ENCODE measurements at regions not wholly inside any gene's neighbourhood (a gene's known extent, or its start where the extent isn't known, plus 50 kb on each side); places are given as distances from the start of the nearest gene placed in this dataset.

DNA sequence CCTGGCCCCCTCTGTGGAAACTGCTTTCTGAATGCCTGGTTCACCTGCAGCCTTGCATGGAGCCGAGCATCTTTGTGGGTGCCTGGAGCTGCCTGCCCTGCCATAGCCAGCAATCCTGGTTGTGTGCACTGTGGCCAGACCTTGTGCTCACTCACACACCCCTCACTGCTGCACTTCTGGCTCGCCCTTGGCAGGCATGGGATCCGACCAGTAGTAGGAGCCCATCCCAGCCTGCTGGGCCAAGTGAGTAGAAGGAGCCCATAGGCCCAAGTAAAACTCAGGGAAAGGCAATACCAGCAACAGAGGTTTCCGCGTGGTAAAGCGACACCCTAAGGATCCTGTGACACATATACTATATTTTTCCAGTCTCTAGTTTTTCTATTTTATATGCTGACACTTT, 270.0 kb upstream of the NAV3 start:
- intact Hi-C loops (cut with micrococcal nuclease; ENCODE audit: unreplicated experiment) (no loop called here), in situ Hi-C loops (cut with HindIII; ENCODE audit: low pct_unique_long_range_greater_than_20kb, low sequenced_read_pairs) (no loop called here)
- H3K27ac ChIP-seq (ENCODE audit: low read length) = no peak overlapping the region
- TF ChIP-seq SIN3A (IDR thresholded peaks at IDR 0.05; ENCODE audit: borderline replicate concordance, insufficient read depth, low read depth, low read length) (no peak), POLR2AphosphoS5 (IDR thresholded peaks at IDR 0.05; ENCODE audit: low read depth, low read length) (no peak), CTCF (IDR thresholded peaks at IDR 0.05) (no peak), REST (IDR thresholded peaks at IDR 0.05; ENCODE audit: insufficient read depth in 1 of 2, low read depth in 2 of 2, low read length in 1 of 2) (no peak), TCF7L2 (IDR thresholded peaks at IDR 0.05; ENCODE audit: low read depth, low read length) (no peak)
- no peak overlapping the region for H3K4me3 ChIP-seq (ENCODE audit: low read depth in 2 of 2, low read length in 2 of 2)
- H3K36me3 ChIP-seq (ENCODE audit: control insufficient read depth, insufficient read depth, low read length) = no peaks in the 10 kb centered on the region
- DNase-seq (ENCODE audit: low read depth, low spot score) = no peak
- ATAC-seq = no peak
- CTCF ChIA-PET = no interaction called here
- no peaks in the 10 kb centered on the region for H3K4me1 ChIP-seq (ENCODE audit: control insufficient read depth, insufficient read depth, low read length)
- H3K27me3 ChIP-seq (ENCODE audit: control insufficient read depth, insufficient read depth, low read length) = no peaks in the 10 kb centered on the region
- no peaks in the 10 kb centered on the region for H3K9me3 ChIP-seq (ENCODE audit: control insufficient read depth, insufficient read depth, low read depth, low read length)
- POLR2A ChIA-PET = no interaction called here
- BruUV-seq (replicated peaks) = no TSS peak

GRCh38 chr12:77559400-77560074, 271.2 kb upstream of the NAV3 start:
- Histone ChIP-seq H3K4me1 (ENCODE audit: control insufficient read depth, insufficient read depth, low read length) (no peaks in the 10 kb centered on the region), H3K27me3 (ENCODE audit: control insufficient read depth, insufficient read depth, low read length) (no peaks in the 10 kb centered on the region), H3K9me3 (ENCODE audit: control insufficient read depth, insufficient read depth, low read depth, low read length) (no peaks in the 10 kb centered on the region), H3K27ac (ENCODE audit: low read length) (no peak overlapping the region), H3K36me3 (ENCODE audit: control insufficient read depth, insufficient read depth, low read length) (no peaks in the 10 kb centered on the region), H3K4me3 (ENCODE audit: low read depth in 2 of 2, low read length in 2 of 2) (no peak overlapping the region)
- POLR2A ChIA-PET = no interaction called here
- intact Hi-C loops (cut with micrococcal nuclease; ENCODE audit: unreplicated experiment) = no loop called here
- no peak for DNase-seq (ENCODE audit: low read depth, low spot score)
- no peak for ATAC-seq
- BruUV-seq (replicated peaks) = no TSS peak
- TF ChIP-seq SIN3A (IDR thresholded peaks at IDR 0.05; ENCODE audit: borderline replicate concordance, insufficient read depth, low read depth, low read length) (no peak), TCF7L2 (IDR thresholded peaks at IDR 0.05; ENCODE audit: low read depth, low read length) (no peak), POLR2AphosphoS5 (IDR thresholded peaks at IDR 0.05; ENCODE audit: low read depth, low read length) (no peak), REST (IDR thresholded peaks at IDR 0.05; ENCODE audit: insufficient read depth in 1 of 2, low read depth in 2 of 2, low read length in 1 of 2) (no peak), CTCF (IDR thresholded peaks at IDR 0.05) (no peak)
- in situ Hi-C loops (cut with HindIII; ENCODE audit: low pct_unique_long_range_greater_than_20kb, low sequenced_read_pairs) = no loop called here
- CTCF ChIA-PET = no interaction called here

Measured in Panc1 (cell line).